ENCODE measurements at regions not wholly inside any gene's neighbourhood (a gene's known extent, or its start where the extent isn't known, plus 50 kb on each side); places are given as distances from the start of the nearest gene placed in this dataset.

DNA sequence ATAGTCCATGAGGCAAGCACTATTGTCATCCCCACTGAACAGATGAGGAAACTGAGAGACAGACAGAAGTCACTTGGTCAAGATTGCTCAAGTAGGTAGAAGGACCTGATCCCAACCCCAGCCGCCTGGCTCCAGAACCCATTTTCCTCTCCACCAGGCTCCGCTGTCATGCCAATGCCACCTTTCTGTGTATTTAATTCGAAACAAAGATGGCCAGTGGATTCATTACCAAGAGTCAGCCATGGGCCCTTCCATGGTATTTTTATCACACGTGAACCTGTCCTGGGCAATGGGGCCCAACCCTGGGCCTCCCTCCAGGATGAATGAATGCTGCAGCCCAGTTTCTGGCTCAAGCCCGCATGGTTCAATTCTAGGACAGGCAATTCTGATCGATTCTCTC lies 673.4 kb downstream of the BCL11B start:
- no peak for DNase-seq (ENCODE audit: low read depth in 1 of 2, low spot score in 1 of 2)
- H3K27me3 ChIP-seq (ENCODE audit: insufficient read depth, poor library complexity, severe bottlenecking), result no peaks in the 10 kb centered on the region
- no peak overlapping the region for H3K4me3 ChIP-seq (replicated peaks; ENCODE audit: insufficient read depth, low read length)
- TF ChIP-seq CTCF (IDR thresholded peaks at IDR 0.05; ENCODE audit: insufficient read depth, low read length) (no peak), GABPA (IDR thresholded peaks at IDR 0.05; ENCODE audit: low read depth) (no peak), SPI1 (IDR thresholded peaks at IDR 0.05; ENCODE audit: borderline replicate concordance, low read depth) (no peak), POLR2AphosphoS5 (IDR thresholded peaks at IDR 0.05; ENCODE audit: low read depth) (no peak)
- TF ChIP-seq, protein P1, sequence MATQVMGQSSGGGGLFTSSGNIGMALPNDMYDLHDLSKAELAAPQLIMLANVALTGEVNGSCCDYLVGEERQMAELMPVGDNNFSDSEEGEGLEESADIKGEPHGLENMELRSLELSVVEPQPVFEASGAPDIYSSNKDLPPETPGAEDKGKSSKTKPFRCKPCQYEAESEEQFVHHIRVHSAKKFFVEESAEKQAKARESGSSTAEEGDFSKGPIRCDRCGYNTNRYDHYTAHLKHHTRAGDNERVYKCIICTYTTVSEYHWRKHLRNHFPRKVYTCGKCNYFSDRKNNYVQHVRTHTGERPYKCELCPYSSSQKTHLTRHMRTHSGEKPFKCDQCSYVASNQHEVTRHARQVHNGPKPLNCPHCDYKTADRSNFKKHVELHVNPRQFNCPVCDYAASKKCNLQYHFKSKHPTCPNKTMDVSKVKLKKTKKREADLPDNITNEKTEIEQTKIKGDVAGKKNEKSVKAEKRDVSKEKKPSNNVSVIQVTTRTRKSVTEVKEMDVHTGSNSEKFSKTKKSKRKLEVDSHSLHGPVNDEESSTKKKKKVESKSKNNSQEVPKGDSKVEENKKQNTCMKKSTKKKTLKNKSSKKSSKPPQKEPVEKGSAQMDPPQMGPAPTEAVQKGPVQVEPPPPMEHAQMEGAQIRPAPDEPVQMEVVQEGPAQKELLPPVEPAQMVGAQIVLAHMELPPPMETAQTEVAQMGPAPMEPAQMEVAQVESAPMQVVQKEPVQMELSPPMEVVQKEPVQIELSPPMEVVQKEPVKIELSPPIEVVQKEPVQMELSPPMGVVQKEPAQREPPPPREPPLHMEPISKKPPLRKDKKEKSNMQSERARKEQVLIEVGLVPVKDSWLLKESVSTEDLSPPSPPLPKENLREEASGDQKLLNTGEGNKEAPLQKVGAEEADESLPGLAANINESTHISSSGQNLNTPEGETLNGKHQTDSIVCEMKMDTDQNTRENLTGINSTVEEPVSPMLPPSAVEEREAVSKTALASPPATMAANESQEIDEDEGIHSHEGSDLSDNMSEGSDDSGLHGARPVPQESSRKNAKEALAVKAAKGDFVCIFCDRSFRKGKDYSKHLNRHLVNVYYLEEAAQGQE (IDR thresholded peaks at IDR 0.05; ENCODE audit: insufficient replicate concordance, low read depth), result no peak
- H3K27ac ChIP-seq (replicated peaks), result no peak overlapping the region

DNA sequence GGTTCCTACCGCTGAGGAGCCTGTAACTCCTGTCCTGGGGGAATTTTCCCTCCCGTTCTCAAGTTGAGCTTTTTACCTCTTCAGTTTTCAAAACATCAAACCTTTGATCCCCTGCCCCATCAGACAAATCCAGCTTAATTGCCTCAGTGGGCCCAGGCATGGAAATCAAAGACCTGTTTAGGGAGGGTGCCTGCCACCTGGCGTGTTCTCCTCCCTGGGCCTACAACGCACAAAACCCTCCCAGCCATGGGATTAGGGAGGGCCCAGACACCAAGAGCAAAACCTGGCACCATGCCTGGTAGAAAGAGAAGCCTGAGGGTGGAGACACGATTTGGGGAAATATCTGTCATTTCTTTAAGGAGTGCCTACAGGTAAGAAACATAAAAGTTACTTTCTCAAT lies 672.9 kb downstream of the BCL11B start:
- H3K27me3 ChIP-seq (ENCODE audit: insufficient read depth, poor library complexity, severe bottlenecking), result no peaks in the 10 kb centered on the region
- DNase-seq (ENCODE audit: low read depth in 1 of 2, low spot score in 1 of 2), result no peak
- H3K27ac ChIP-seq (replicated peaks), result no peak overlapping the region
- TF ChIP-seq GABPA (IDR thresholded peaks at IDR 0.05; ENCODE audit: low read depth) (no peak), CTCF (IDR thresholded peaks at IDR 0.05; ENCODE audit: insufficient read depth, low read length) (no peak), SPI1 (IDR thresholded peaks at IDR 0.05; ENCODE audit: borderline replicate concordance, low read depth) (no peak), POLR2AphosphoS5 (IDR thresholded peaks at IDR 0.05; ENCODE audit: low read depth) (no peak)
- TF ChIP-seq, protein P1 (IDR thresholded peaks at IDR 0.05; ENCODE audit: insufficient replicate concordance, low read depth), result no peak
- H3K4me3 ChIP-seq (replicated peaks; ENCODE audit: insufficient read depth, low read length), result no peak overlapping the region

GRCh38 chr14:98602983-98603382 lies 669.0 kb downstream of the BCL11B start:
- Histone ChIP-seq H3K4me3 (replicated peaks; ENCODE audit: insufficient read depth, low read length) (no peak overlapping the region), H3K27me3 (ENCODE audit: insufficient read depth, poor library complexity, severe bottlenecking) (no peaks in the 10 kb centered on the region), H3K27ac (replicated peaks) (no peak overlapping the region)
- TF ChIP-seq, protein P1 (IDR thresholded peaks at IDR 0.05; ENCODE audit: insufficient replicate concordance, low read depth), result no peak
- TF ChIP-seq GABPA (IDR thresholded peaks at IDR 0.05; ENCODE audit: low read depth) (no peak), SPI1 (IDR thresholded peaks at IDR 0.05; ENCODE audit: borderline replicate concordance, low read depth) (no peak), POLR2AphosphoS5 (IDR thresholded peaks at IDR 0.05; ENCODE audit: low read depth) (no peak), CTCF (IDR thresholded peaks at IDR 0.05; ENCODE audit: insufficient read depth, low read length) (no peak)
- no peak for DNase-seq (ENCODE audit: low read depth in 1 of 2, low spot score in 1 of 2)
